Thymus (tissue), 11 donors: ENCODE measurements at regions not wholly inside any gene's neighbourhood (a gene's known extent, or its start where the extent isn't known, plus 50 kb on each side); places are given as distances from the start of the nearest gene placed in this dataset.

ENCODE experiments used
- DNase-seq, 9 donors: peaks; one replicate each; pipeline ENCODE4 v3.0.0-alpha.2; 2013; ENCODE audit warnings: low spot score in 9 of 9, low read depth in 6 of 9, missing footprints in 1 of 9
- H3K27ac ChIP-seq, 2 donors: one replicate each; pipeline ENCODE4 v1.5.1; 2013; ENCODE audit warnings: control low read depth in 1 of 2, low read depth in 1 of 2, low read length in 1 of 2, mild to moderate bottlenecking in 1 of 2, moderate library complexity in 1 of 2
- H3K27me3 ChIP-seq, 2 donors: one replicate each; pipeline ENCODE4 v1.5.1; 2013; ENCODE audit warnings: low read length in 1 of 2; ENCODE audit not compliant: control insufficient read depth in 2 of 2, insufficient read depth in 1 of 2
- H3K36me3 ChIP-seq, 2 donors: one replicate each; pipeline ENCODE4 v1.5.1; 2013; ENCODE audit warnings: low read length in 1 of 2, mild to moderate bottlenecking in 1 of 2, moderate library complexity in 1 of 2; ENCODE audit not compliant: control insufficient read depth in 2 of 2, insufficient read depth in 2 of 2
- H3K4me1 ChIP-seq, 2 donors: one replicate each; pipeline ENCODE4 v1.5.1; 2013; ENCODE audit warnings: low read length in 2 of 2; ENCODE audit not compliant: control insufficient read depth in 2 of 2, insufficient read depth in 2 of 2
- H3K4me3 ChIP-seq, 2 donors: one replicate each; pipeline ENCODE4 v1.5.1; 2013; ENCODE audit warnings: low read length in 2 of 2, control low read depth in 1 of 2, mild to moderate bottlenecking in 1 of 2
- H3K9me3 ChIP-seq, 2 donors: one replicate each; pipeline ENCODE4 v1.5.1; 2013; ENCODE audit warnings: low read length in 1 of 2, mild to moderate bottlenecking in 1 of 2; ENCODE audit not compliant: control insufficient read depth in 2 of 2, insufficient read depth in 1 of 2
- WGBS: extraction: QIAGEN DNeasy Blood & Tissue Kit; methylation state at CpG from one replicate; pipeline ENCODE4 v1.1.7; 2013; 5-methylcytosine and 5-hydroxymethylcytosine counted together
- donor health status: healthy.

DNA sequence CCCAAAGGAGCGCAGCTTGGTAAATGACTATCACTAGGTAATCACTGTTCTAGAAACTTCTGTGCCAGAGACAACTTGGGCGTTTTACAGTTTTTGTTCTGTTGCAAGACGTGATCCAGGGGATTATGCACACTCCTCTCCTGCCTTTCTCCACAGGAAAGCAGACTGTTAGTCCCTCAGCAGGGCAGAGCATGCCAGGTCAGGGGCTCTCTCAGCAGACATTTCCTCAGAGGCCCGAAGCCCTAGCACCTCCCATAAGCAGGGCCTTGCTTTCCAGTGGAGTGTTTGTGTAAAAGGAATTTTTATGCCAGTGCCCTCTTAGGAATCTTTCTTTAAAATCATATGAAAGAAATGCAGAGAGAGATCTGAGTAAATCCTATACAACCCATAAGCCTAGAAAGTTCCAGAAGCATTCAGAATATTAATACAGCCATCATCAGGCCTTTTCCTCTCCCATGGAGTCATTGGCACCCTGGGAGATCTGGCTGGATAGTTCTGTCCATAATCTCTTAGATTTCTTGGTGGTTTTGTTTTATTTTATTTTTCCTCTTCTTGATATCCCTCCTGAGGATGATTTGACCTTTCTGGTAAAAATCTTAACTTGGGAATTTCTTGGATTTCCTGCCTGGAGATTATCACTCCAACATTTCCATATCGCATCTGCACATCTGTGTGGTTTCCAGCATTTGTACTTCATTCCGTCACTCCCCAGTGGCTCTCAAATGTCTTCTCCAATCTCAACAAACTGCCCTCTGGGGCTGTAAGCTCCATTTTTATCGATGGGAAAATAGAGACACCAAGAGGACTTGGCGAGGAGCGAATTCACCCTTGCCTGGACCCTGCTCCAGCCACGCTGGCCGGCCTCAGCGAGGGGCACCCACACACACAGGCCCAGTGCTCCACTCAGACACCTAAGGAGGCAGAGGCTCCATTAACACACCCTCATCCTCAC, 116.1 kb downstream of the PSMG1 start:
- no peaks in the 10 kb centered on the region for H3K4me1 ChIP-seq
- DNase-seq = no peak
- H3K27ac ChIP-seq = no peak overlapping the region

GRCh38 chr21:39065917-39066316, 117.3 kb downstream of the PSMG1 start:
- Histone ChIP-seq H3K27ac (no peak overlapping the region), H3K9me3 (peaks cover 0 to 14% of the 10 kb centered on the region in 2 donors), H3K4me3 (no peak overlapping the region), H3K27me3 (no peaks in the 10 kb centered on the region), H3K4me1 (no peaks in the 10 kb centered on the region), H3K36me3 (no peaks in the 10 kb centered on the region)
- no peak for DNase-seq
- WGBS = 97% methylated on average over 2 of the region's 2 CpGs

More for the DNA sequence above, 116.1 kb downstream of the PSMG1 start:
- H3K9me3 ChIP-seq = peaks cover 0 to 14% of the 10 kb centered on the region in 2 donors
- 94% methylated on average over 12 of the region's 12 CpGs for WGBS
- no peak overlapping the region for H3K4me3 ChIP-seq
- no peaks in the 10 kb centered on the region for H3K27me3 ChIP-seq
- no peaks in the 10 kb centered on the region for H3K36me3 ChIP-seq

DNA sequence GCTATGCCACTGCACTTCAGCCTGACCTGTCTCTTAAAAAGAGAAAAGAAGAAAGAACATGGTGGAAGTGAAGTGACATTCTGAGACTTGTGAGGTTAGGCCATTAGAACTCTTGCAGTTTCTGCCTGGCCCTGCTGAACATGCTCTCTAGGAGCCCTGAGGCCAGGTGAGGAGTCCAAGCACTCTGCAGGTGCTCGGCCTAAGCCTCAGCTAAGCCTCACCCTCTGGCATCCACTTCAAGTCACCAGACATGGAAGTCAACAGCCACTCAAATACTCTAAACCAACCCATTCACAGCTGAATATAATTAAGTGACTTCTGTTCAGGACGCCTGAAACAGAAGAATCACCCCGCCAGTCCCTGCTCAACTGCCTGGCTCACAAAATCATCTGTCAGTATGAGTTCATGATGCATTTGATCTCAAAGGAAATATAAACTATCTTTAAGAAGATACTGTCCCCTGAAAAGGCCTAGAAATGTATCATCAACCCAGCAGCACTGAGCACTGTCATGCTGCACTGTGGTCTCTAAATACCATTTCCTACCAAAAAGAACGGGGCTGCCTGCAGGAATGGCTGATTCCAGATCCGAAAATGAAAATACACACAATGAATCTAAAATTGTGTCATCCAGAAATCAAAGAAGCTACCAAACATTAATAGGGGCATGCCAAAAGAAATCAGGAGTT, 118.8 kb downstream of the PSMG1 start:
- Histone ChIP-seq H3K4me3 (no peak overlapping the region), H3K9me3 (peaks cover 0 to 14% of the 10 kb centered on the region in 2 donors), H3K27ac (no peak overlapping the region), H3K27me3 (no peaks in the 10 kb centered on the region), H3K4me1 (no peaks in the 10 kb centered on the region), H3K36me3 (no peaks in the 10 kb centered on the region)
- no peak for DNase-seq
- WGBS = 98% methylated on average over 5 of the region's 5 CpGs

- Histone ChIP-seq H3K9me3 (peaks cover 0 to 14% of the 10 kb centered on the region in 2 donors), H3K36me3 (no peaks in the 10 kb centered on the region), H3K27ac (no peak overlapping the region), H3K27me3 (no peaks in the 10 kb centered on the region), H3K4me3 (no peak overlapping the region), H3K4me1 (no peaks in the 10 kb centered on the region)
- DNase-seq = no peak
Observed at GRCh38 chr21:39063517-39063916, 119.7 kb downstream of the PSMG1 start.

GRCh38 chr21:39062196-39062595, 121.1 kb downstream of the PSMG1 start:
- peaks cover 0 to 14% of the 10 kb centered on the region in 2 donors for H3K9me3 ChIP-seq
- H3K4me1 ChIP-seq = peaks cover 0 to 4% of the 10 kb centered on the region in 2 donors
- DNase-seq = no peak
- no peak overlapping the region for H3K4me3 ChIP-seq
- 98% methylated on average over 9 of the region's 9 CpGs for WGBS
- H3K36me3 ChIP-seq = no peaks in the 10 kb centered on the region
- H3K27me3 ChIP-seq = no peaks in the 10 kb centered on the region
- H3K27ac ChIP-seq = no peak overlapping the region

DNA sequence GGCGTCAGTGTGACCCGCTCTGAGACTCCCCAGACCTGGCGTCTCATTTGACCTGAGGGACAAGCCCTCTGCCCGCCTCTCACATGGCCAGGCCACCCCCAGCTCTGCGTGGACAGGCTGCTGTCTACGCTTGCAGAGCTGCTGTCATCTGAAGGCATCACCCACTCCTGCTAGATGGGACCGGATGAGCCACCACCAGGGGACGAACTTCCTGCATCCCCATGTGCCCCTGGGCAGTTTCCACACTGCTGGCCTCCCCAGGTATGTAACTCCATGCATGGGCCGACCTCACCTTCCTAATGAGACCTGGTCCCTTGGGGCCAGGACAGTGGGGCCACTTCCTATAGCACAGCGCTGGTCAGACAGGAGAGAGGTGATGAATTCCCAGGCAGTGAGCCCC, 121.5 kb downstream of the PSMG1 start:
- no peak overlapping the region for H3K27ac ChIP-seq
- peaks cover 0 to 14% of the 10 kb centered on the region in 2 donors for H3K9me3 ChIP-seq
- H3K27me3 ChIP-seq = no peaks in the 10 kb centered on the region
- 97% methylated on average over 10 of the region's 10 CpGs for WGBS
- H3K4me3 ChIP-seq = no peak overlapping the region
- no peak for DNase-seq
- H3K36me3 ChIP-seq = no peaks in the 10 kb centered on the region
- H3K4me1 ChIP-seq = peaks cover 0 to 8% of the 10 kb centered on the region in 2 donors

DNA sequence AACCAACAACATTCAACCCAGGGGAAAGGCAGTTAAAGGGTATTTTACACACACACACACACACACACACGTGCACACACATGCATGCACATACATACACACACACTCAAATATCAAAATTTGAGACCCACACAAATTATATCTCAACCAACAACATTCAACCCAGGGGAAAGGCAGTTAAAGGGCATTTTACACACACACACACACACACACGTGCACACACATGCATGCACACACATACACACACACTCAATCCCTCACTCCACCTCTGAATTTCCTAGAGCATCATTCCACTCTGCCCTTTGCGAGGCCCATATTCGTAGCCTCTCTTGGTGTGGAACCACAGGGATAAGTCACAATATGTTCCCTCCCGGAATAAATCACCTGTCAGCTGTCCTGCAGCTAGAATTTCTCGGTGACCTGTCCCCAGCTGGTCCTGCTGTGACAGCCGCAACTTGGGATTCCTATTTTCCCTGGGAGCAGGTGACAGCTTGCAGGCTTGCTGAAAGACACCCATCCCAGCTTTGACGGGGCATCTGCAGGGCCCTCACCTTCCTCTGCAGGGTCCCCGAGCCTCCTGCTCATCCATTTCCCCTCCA, 122.7 kb downstream of the PSMG1 start:
- 92% methylated on average over 9 of the region's 9 CpGs for WGBS
- DNase-seq = no peak
- peaks cover 0 to 14% of the 10 kb centered on the region in 2 donors for H3K9me3 ChIP-seq
- no peak overlapping the region for H3K27ac ChIP-seq
- H3K36me3 ChIP-seq = no peaks in the 10 kb centered on the region
- H3K4me3 ChIP-seq = no peak overlapping the region
- no peaks in the 10 kb centered on the region for H3K27me3 ChIP-seq
- H3K4me1 ChIP-seq = peaks cover 0 to 8% of the 10 kb centered on the region in 2 donors

DNA sequence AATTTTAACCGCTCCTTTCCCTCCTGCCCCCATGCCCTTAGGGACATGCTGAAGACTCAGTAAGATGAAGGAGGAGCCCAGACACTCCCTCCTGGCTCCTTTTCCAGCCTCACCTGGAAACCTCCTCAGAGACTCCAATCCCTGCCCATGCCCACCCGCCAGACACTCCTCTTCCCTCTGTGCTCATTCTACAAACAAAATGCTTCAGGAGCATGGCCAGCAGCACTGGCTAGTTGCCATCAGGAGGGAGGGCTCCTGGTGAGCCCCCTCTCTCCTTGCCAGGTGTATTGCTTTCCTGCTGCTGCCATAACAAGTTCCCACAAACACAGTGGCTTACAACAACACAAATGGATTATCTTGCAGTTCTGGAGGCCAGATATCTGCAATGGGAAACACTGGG, 126.1 kb downstream of the PSMG1 start:
- H3K9me3 ChIP-seq = no peaks in the 10 kb centered on the region
- no peaks in the 10 kb centered on the region for H3K36me3 ChIP-seq
- H3K27ac ChIP-seq = peak overlapping the region in 1 of 2 donors; percentile 15
- H3K4me3 ChIP-seq = no peak overlapping the region
- peaks cover 0 to 8% of the 10 kb centered on the region in 2 donors for H3K4me1 ChIP-seq
- no peaks in the 10 kb centered on the region for H3K27me3 ChIP-seq
- DNase-seq = no peak
- WGBS = 84% methylated on average over 2 of the region's 2 CpGs

DNA sequence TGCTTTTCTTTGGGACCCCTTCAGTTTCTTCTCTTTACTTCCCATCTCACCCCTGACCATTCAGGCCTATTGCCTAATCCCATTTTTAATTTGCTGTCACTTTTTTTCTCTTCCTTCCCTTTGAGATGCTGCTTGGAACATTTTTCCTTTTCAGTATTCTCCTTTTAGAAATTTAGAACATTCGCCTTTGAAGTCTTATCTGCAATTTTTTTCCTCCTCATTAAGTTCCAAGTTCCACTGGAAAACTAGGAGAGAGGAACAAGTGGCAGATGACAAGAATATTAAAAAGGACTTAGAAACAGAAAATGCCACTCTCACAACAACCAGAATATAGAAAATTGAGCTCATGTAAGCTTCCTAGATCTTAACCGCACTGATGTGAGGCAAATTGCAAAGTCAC, 126.6 kb downstream of the PSMG1 start:
- no peaks in the 10 kb centered on the region for H3K27me3 ChIP-seq
- no peak overlapping the region for H3K4me3 ChIP-seq
- DNase-seq = no peak
- no peak overlapping the region for H3K27ac ChIP-seq
- 85% methylated on average over 2 of the region's 2 CpGs for WGBS
- peaks cover 0 to 8% of the 10 kb centered on the region in 2 donors for H3K4me1 ChIP-seq
- no peaks in the 10 kb centered on the region for H3K9me3 ChIP-seq
- no peaks in the 10 kb centered on the region for H3K36me3 ChIP-seq
